IMR-90 (cell line): ENCODE measurements at regions not wholly inside any gene's neighbourhood (a gene's known extent, or its start where the extent isn't known, plus 50 kb on each side); places are given as distances from the start of the nearest gene placed in this dataset.

Source experiments
- ATAC-seq: fragments of 200-7000 bp; cut with Tn5 transposase; 2 replicates; pipeline ENCODE4 v1.9.1; 2020; ENCODE audit warnings: low read depth, mild to moderate bottlenecking, moderate library complexity
- BruUV-seq: library from RNA; stranded (reverse); fragments of 400-500 nt; replicated peaks from 2 replicates; lab custom pipeline; 2021; lab: Mats Ljungman, UMichigan
- CTCF ChIA-PET: fragments of 300-600 bp; formaldehyde crosslinking; extraction: SDS; loops from one replicate; lab custom pipeline; 2021; ENCODE audit warnings: antibody characterized with exemption; lab: Yijun Ruan, JAX
- POLR2A ChIA-PET: fragments of 300-600 bp; sonication (Branson Sonifier 250); formaldehyde crosslinking; loops from one replicate; lab custom pipeline; 2022; ENCODE audit warnings: antibody characterized with exemption; ENCODE audit not compliant: unreplicated experiment; lab: Charles Lee
- DNase-seq: peaks from one replicate; pipeline ENCODE4 v3.0.0; 2013
- H2AFZ ChIP-seq: replicated peaks from 2 replicates; pipeline ENCODE3; 2013; ENCODE audit warnings: low read length, mild to moderate bottlenecking; ENCODE audit not compliant: poor library complexity
- H2AK5ac ChIP-seq: 2 replicates; pipeline ENCODE4 v1.6.1; 2013; ENCODE audit warnings: low read depth, low read length, inconsistent platforms
- H2AK9ac ChIP-seq: replicated peaks from 2 replicates; pipeline ENCODE3; 2013; ENCODE audit warnings: mild to moderate bottlenecking, low read depth, low read length, moderate library complexity; ENCODE audit not compliant: poor library complexity
- H2BK120ac ChIP-seq: 2 replicates; pipeline ENCODE4 v1.6.1; 2013; ENCODE audit warnings: low read depth, low read length, inconsistent platforms
- H2BK15ac ChIP-seq: 3 replicates; pipeline ENCODE4 v1.6.1; 2013; ENCODE audit warnings: low read depth, low read length, inconsistent platforms
- H2BK20ac ChIP-seq: 2 replicates; pipeline ENCODE4 v1.6.1; 2013; ENCODE audit warnings: low read depth, mild to moderate bottlenecking, inconsistent platforms, low read length, moderate library complexity
- H2BK5ac ChIP-seq: 2 replicates; pipeline ENCODE4 v1.6.1; 2013; ENCODE audit warnings: mild to moderate bottlenecking, low read depth, low read length, inconsistent platforms; ENCODE audit not compliant: poor library complexity, severe bottlenecking
- H3K14ac ChIP-seq: replicated peaks from 2 replicates; pipeline ENCODE4 v1.6.1; 2013; ENCODE audit warnings: low read depth, low read length, inconsistent platforms
- H3K18ac ChIP-seq: 2 replicates; pipeline ENCODE4 v1.6.1; 2013; ENCODE audit warnings: low read depth, low read length, control low read depth
- H3K23ac ChIP-seq: 2 replicates; pipeline ENCODE4 v1.6.1; 2013; ENCODE audit warnings: low read depth, low read length, inconsistent platforms
- H3K27ac ChIP-seq: 2 replicates; pipeline ENCODE4 v1.5.1; 2013; ENCODE audit warnings: mild to moderate bottlenecking, control low read depth, low read length; ENCODE audit not compliant: insufficient read depth
- H3K27me3 ChIP-seq: 2 replicates; pipeline ENCODE4 v1.6.1; 2013; ENCODE audit warnings: low read length; ENCODE audit not compliant: control insufficient read depth, insufficient read depth
- H3K36me3 ChIP-seq: 2 replicates; pipeline ENCODE4 v1.6.1; 2013; ENCODE audit warnings: low read length, mixed read lengths; ENCODE audit not compliant: control insufficient read depth, insufficient read depth
- H3K4ac ChIP-seq: 2 replicates; pipeline ENCODE4 v1.6.1; 2013; ENCODE audit warnings: low read depth, low read length, inconsistent platforms
- H3K4me1 ChIP-seq: 2 replicates; pipeline ENCODE4 v1.6.1; 2013; ENCODE audit warnings: low read length, mixed read lengths; ENCODE audit not compliant: control insufficient read depth, insufficient read depth
- H3K4me2 ChIP-seq: 2 replicates; pipeline ENCODE4 v1.6.1; 2013; ENCODE audit warnings: low read depth, mild to moderate bottlenecking, control low read depth, low read length, moderate library complexity
- H3K4me3 ChIP-seq: 2 replicates; pipeline ENCODE4 v1.5.1; 2013; ENCODE audit warnings: low read depth, mild to moderate bottlenecking, control low read depth, low read length, moderate library complexity; ENCODE audit not compliant: insufficient read depth
- H3K56ac ChIP-seq: 2 replicates; pipeline ENCODE4 v1.6.1; 2013; ENCODE audit warnings: low read length, inconsistent platforms; ENCODE audit not compliant: insufficient read depth; ENCODE audit errors: extremely low read depth
- H3K79me1 ChIP-seq, 2 experiments: 2 replicates each; pipeline ENCODE4 v1.6.1; 2013; ENCODE audit warnings: low read length in 2 of 2, inconsistent platforms in 1 of 2, low read depth in 1 of 2
- H3K9ac ChIP-seq: 2 replicates; pipeline ENCODE4 v1.6.1; 2013; ENCODE audit warnings: low read depth, low read length, control low read depth
- H3K9me1 ChIP-seq: 2 replicates; pipeline ENCODE4 v1.6.1; 2013; ENCODE audit warnings: low read length, inconsistent platforms; ENCODE audit not compliant: insufficient read depth
- H3K9me3 ChIP-seq: 2 replicates; pipeline ENCODE4 v1.6.1; 2013; ENCODE audit warnings: low read length; ENCODE audit not compliant: control insufficient read depth, insufficient read depth
- H4K20me1 ChIP-seq: 2 replicates; pipeline ENCODE4 v1.6.1; 2013; ENCODE audit warnings: low read length, inconsistent platforms; ENCODE audit not compliant: insufficient read depth
- H4K5ac ChIP-seq: 2 replicates; pipeline ENCODE4 v1.6.1; 2013; ENCODE audit warnings: mild to moderate bottlenecking, low read depth, low read length, control low read depth
- H4K8ac ChIP-seq, 2 experiments: 2 replicates each; pipeline ENCODE4 v1.6.1; 2013; ENCODE audit warnings: low read depth in 2 of 2, low read length in 2 of 2, control low read depth in 1 of 2, inconsistent platforms in 1 of 2
- H4K91ac ChIP-seq: 2 replicates; pipeline ENCODE4 v1.6.1; 2013; ENCODE audit warnings: low read depth, low read length, inconsistent platforms; ENCODE audit not compliant: insufficient read depth
- BHLHE40 ChIP-seq: fragments of 150-350 bp; IDR thresholded peaks from 2 replicates; pipeline ENCODE4 v1.6.1; 2016; ENCODE audit warnings: mild to moderate bottlenecking, low read depth, low read length
- CEBPB ChIP-seq: IDR thresholded peaks from 2 replicates; pipeline ENCODE4 v1.6.1; 2012; ENCODE audit warnings: low read depth, low read length, improper control_type of control experiment
- CHD1 ChIP-seq: IDR thresholded peaks from 2 replicates; pipeline ENCODE4 v1.6.1; 2012; ENCODE audit warnings: low read depth, low read length, improper control_type of control experiment
- CTCF ChIP-seq: conservative IDR thresholded peaks from 2 replicates; pipeline ENCODE4 v1.5.1; 2012; ENCODE audit warnings: mild to moderate bottlenecking, low read depth, low read length, improper control_type of control experiment
- ELK1 ChIP-seq: fragments of 150-350 bp; IDR thresholded peaks from 2 replicates; pipeline ENCODE4 v1.6.1; 2016; ENCODE audit warnings: low read depth, mild to moderate bottlenecking, low read length, moderate library complexity, borderline replicate concordance
- FOS ChIP-seq: fragments of 150-350 bp; IDR thresholded peaks from 2 replicates; pipeline ENCODE4 v1.6.1; 2016; ENCODE audit warnings: low read depth, low read length
- MAFK ChIP-seq: IDR thresholded peaks from 2 replicates; pipeline ENCODE4 v1.6.1; 2012; ENCODE audit warnings: low read depth, low read length, improper control_type of control experiment
- MAZ ChIP-seq: IDR thresholded peaks from 2 replicates; pipeline ENCODE4 v1.6.1; 2012; ENCODE audit warnings: low read depth, mild to moderate bottlenecking, low read length, improper control_type of control experiment, moderate library complexity, borderline replicate concordance
- MXI1 ChIP-seq: IDR thresholded peaks from 2 replicates; pipeline ENCODE4 v1.6.1; 2012; ENCODE audit warnings: low read depth, mild to moderate bottlenecking, low read length, moderate library complexity, borderline replicate concordance
- NFE2L2 ChIP-seq: fragments of 150-350 bp; IDR thresholded peaks from 2 replicates; pipeline ENCODE4 v1.6.1; 2016; ENCODE audit warnings: low read depth, mild to moderate bottlenecking, low read length
- POLR2A ChIP-seq: IDR thresholded peaks from 2 replicates; pipeline ENCODE4 v1.6.1; 2012; ENCODE audit warnings: mild to moderate bottlenecking, low read depth, low read length
- RAD21 ChIP-seq: IDR thresholded peaks from 2 replicates; pipeline ENCODE4 v1.6.1; 2012; ENCODE audit warnings: low read length, improper control_type of control experiment
- RCOR1 ChIP-seq: IDR thresholded peaks from 2 replicates; pipeline ENCODE4 v1.6.1; 2012; ENCODE audit warnings: mild to moderate bottlenecking, low read length, improper control_type of control experiment; ENCODE audit not compliant: insufficient replicate concordance
- RFX5 ChIP-seq: IDR thresholded peaks from 2 replicates; pipeline ENCODE4 v1.8.0; 2012; ENCODE audit warnings: low read depth, mild to moderate bottlenecking, low read length, moderate library complexity
- SMC3 ChIP-seq: fragments of 150-350 bp; IDR thresholded peaks from 2 replicates; pipeline ENCODE4 v1.6.1; 2016; ENCODE audit warnings: low read depth, mild to moderate bottlenecking, antibody characterized with exemption, low read length, moderate library complexity
- USF2 ChIP-seq: fragments of 150-350 bp; IDR thresholded peaks from 2 replicates; pipeline ENCODE4 v1.6.1; 2017; ENCODE audit warnings: mild to moderate bottlenecking, antibody characterized with exemption, low read length, low read depth
- dilution Hi-C: fragments of 300-500 bp; cut with HindIII; formaldehyde crosslinking; loops from one replicate; pipeline ENCODE4 v1.14.3; 2018; ENCODE audit warnings: low sequenced_read_pairs; ENCODE audit not compliant: unreplicated experiment
- in situ Hi-C: fragments of 300-500 bp; cut with MboI; formaldehyde crosslinking; loops from 3 replicates; pipeline ENCODE4 v1.14.3; 2019; ENCODE audit warnings: low sequenced_read_pairs, inconsistent platforms, mixed read lengths
- intact Hi-C: fragments of 100-400 bp; cut with micrococcal nuclease; formaldehyde crosslinking; loops from 2 replicates; pipeline ENCODE4 v1.10.0; 2022

- Histone ChIP-seq H2BK15ac (no peak overlapping the region), H4K91ac (no peak overlapping the region), H3K9me3 (no peaks in the 10 kb centered on the region), H3K4me1 (peaks cover 1% of the 10 kb centered on the region; the same call in 1 of the 2 replicates), H3K4ac (no peak overlapping the region), H3K36me3 (no peaks in the 10 kb centered on the region), H3K79me1 (no peaks in the 10 kb centered on the region), H3K23ac (no peak overlapping the region), H2BK20ac (0 out of 2 replicates have a peak overlapping the region, but pooled peaks have one; percentile 15), H3K4me3 (no peak overlapping the region), H4K5ac (no peak overlapping the region), H3K14ac (no peak overlapping the region), H3K27ac (no peak overlapping the region), H2AK5ac (no peak overlapping the region), H3K27me3 (no peaks in the 10 kb centered on the region), H2BK120ac (no peak overlapping the region), H3K18ac (peak overlapping the region; percentile 23; the same call in 1 of the 2 replicates), H3K9ac (no peak overlapping the region), H3K4me2 (no peak overlapping the region; the same call in 1 of the 2 replicates), H3K9me1 (no peaks in the 10 kb centered on the region), H2BK5ac (no peak overlapping the region), H2AFZ (no peak overlapping the region), H4K20me1 (no peaks in the 10 kb centered on the region), H4K8ac (no peak overlapping the region), H3K56ac (no peak overlapping the region), H2AK9ac (no peak overlapping the region)
- ChIA-PET CTCF (no interaction called here), POLR2A (no interaction called here)
- in situ Hi-C loops: no loop called here
- peak; percentile 27; the same call in 1 of the 2 replicates for ATAC-seq
- dilution Hi-C loops: no loop called here
- BruUV-seq: no TSS peak
- peak; percentile 70 for DNase-seq
- intact Hi-C loops: no loop called here
- TF ChIP-seq CEBPB (no peak), USF2 (no peak), POLR2A (no peak), MAFK (no peak), NFE2L2 (no peak), CHD1 (no peak), CTCF (no peak), MXI1 (no peak), RCOR1 (no peak), MAZ (no peak), RAD21 (no peak), BHLHE40 (no peak), FOS (no peak), SMC3 (no peak), RFX5 (no peak), ELK1 (no peak)
Observed at GRCh38 chr3:154862265-154862664, 217.9 kb upstream of the MME start.
